ENCODE measurements at regions not wholly inside any gene's neighbourhood (a gene's known extent, or its start where the extent isn't known, plus 50 kb on each side); places are given as distances from the start of the nearest gene placed in this dataset.

GRCh38 chr1:182263706-182264105, 127.9 kb downstream of the GLUL start:
- Histone ChIP-seq H3K27me3 (no peaks in the 10 kb centered on the region), H3K4me3 (no peak overlapping the region), H3K36me3 (no peaks in the 10 kb centered on the region), H3K4me1 (peaks cover 10 to 14% (median 12%) of the 10 kb centered on the region in 4 donors), H3K27ac (no peak overlapping the region), H3K9me3 (no peaks in the 10 kb centered on the region)
- DNase-seq (no peak), ATAC-seq (ENCODE audit: low FRiP score in 2 of 2) (no peak)
- WGBS, 2 donors: 54% methylated on average over 1 of the region's 1 CpG
- TF ChIP-seq POLR2AphosphoS5 (IDR thresholded peaks at IDR 0.05) (no peak), POLR2A (IDR thresholded peaks at IDR 0.05) (no peak), EP300 (IDR thresholded peaks at IDR 0.05) (no peak)
- TF ChIP-seq, protein P1, sequence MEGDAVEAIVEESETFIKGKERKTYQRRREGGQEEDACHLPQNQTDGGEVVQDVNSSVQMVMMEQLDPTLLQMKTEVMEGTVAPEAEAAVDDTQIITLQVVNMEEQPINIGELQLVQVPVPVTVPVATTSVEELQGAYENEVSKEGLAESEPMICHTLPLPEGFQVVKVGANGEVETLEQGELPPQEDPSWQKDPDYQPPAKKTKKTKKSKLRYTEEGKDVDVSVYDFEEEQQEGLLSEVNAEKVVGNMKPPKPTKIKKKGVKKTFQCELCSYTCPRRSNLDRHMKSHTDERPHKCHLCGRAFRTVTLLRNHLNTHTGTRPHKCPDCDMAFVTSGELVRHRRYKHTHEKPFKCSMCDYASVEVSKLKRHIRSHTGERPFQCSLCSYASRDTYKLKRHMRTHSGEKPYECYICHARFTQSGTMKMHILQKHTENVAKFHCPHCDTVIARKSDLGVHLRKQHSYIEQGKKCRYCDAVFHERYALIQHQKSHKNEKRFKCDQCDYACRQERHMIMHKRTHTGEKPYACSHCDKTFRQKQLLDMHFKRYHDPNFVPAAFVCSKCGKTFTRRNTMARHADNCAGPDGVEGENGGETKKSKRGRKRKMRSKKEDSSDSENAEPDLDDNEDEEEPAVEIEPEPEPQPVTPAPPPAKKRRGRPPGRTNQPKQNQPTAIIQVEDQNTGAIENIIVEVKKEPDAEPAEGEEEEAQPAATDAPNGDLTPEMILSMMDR (IDR thresholded peaks at IDR 0.05): no peak

GRCh38 chr1:182262425-182262824, 129.2 kb downstream of the GLUL start:
- DNase-seq (no peak), ATAC-seq (ENCODE audit: low FRiP score in 2 of 2) (no peak)
- WGBS, 2 donors: 36 to 55% methylated on average over 1 of the region's 1 CpG
- H3K9me3 ChIP-seq: no peaks in the 10 kb centered on the region
- H3K4me3 ChIP-seq: no peak overlapping the region
- H3K27ac ChIP-seq: no peak overlapping the region
- H3K36me3 ChIP-seq: no peaks in the 10 kb centered on the region
- peaks cover 13 to 14% (median 13%) of the 10 kb centered on the region in 4 donors for H3K4me1 ChIP-seq
- no peaks in the 10 kb centered on the region for H3K27me3 ChIP-seq
- TF ChIP-seq POLR2AphosphoS5 (IDR thresholded peaks at IDR 0.05): no peak
- TF ChIP-seq POLR2A (IDR thresholded peaks at IDR 0.05): no peak
- no peak for TF ChIP-seq EP300 (IDR thresholded peaks at IDR 0.05)
- TF ChIP-seq, protein P1 (IDR thresholded peaks at IDR 0.05): no peak

DNA sequence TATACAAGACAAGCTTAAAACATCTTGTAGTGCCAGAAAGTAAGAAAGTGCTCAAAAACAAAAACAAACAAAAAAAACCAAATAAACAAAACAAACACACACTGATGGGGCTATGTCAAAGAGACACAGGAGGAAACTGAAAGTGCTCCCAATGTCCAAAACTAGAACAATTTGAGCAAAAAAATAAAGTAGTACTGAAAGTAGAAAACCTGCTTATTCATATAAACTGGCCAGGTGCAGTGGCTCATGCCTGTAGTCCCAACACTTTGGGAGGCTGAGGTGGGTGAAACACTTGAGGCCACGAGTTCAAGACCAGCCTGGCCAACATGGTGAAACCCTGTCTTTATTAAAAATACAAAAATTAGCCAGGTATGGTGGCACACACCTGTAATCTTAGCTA, 129.9 kb downstream of the GLUL start:
- H3K27ac ChIP-seq: no peak overlapping the region
- H3K4me3 ChIP-seq: no peak overlapping the region
- no peaks in the 10 kb centered on the region for H3K9me3 ChIP-seq
- no peak for ATAC-seq (ENCODE audit: low FRiP score in 2 of 2)
- no peak for DNase-seq
- 89 to 90% methylated on average over 1 of the region's 1 CpG for WGBS, 2 donors
- H3K4me1 ChIP-seq: peaks cover 13 to 14% (median 13%) of the 10 kb centered on the region in 4 donors
- H3K27me3 ChIP-seq: no peaks in the 10 kb centered on the region
- TF ChIP-seq POLR2AphosphoS5 (IDR thresholded peaks at IDR 0.05): no peak
- no peak for TF ChIP-seq POLR2A (IDR thresholded peaks at IDR 0.05)
- TF ChIP-seq, protein P1 (IDR thresholded peaks at IDR 0.05): no peak
- no peak for TF ChIP-seq EP300 (IDR thresholded peaks at IDR 0.05)
- no peaks in the 10 kb centered on the region for H3K36me3 ChIP-seq

GRCh38 chr1:182260516-182260915, 131.1 kb downstream of the GLUL start:
- TF ChIP-seq POLR2AphosphoS5 (IDR thresholded peaks at IDR 0.05): no peak
- Histone ChIP-seq H3K27me3 (no peaks in the 10 kb centered on the region), H3K4me3 (no peak overlapping the region), H3K27ac (peak overlapping the region in 1 of 4 donors; percentile 79), H3K36me3 (no peaks in the 10 kb centered on the region), H3K9me3 (no peaks in the 10 kb centered on the region), H3K4me1 (peaks cover 13 to 14% (median 13%) of the 10 kb centered on the region in 4 donors)
- no peak for ATAC-seq (ENCODE audit: low FRiP score in 2 of 2)
- WGBS, 2 donors: 89 to 100% methylated on average over 4 of the region's 4 CpGs
- DNase-seq: no peak

GRCh38 chr1:182259968-182260367, 131.6 kb downstream of the GLUL start:
- 48 to 53% methylated on average over 2 of the region's 2 CpGs for WGBS, 2 donors
- no peaks in the 10 kb centered on the region for H3K36me3 ChIP-seq
- no peaks in the 10 kb centered on the region for H3K9me3 ChIP-seq
- no peak for ATAC-seq (ENCODE audit: low FRiP score in 2 of 2)
- TF ChIP-seq, protein P1 (IDR thresholded peaks at IDR 0.05): no peak
- no peak for TF ChIP-seq POLR2AphosphoS5 (IDR thresholded peaks at IDR 0.05)
- TF ChIP-seq EP300 (IDR thresholded peaks at IDR 0.05): no peak
- TF ChIP-seq POLR2A (IDR thresholded peaks at IDR 0.05): no peak
- H3K27ac ChIP-seq: peak overlapping the region; percentile 45 to 79 (median 68)
- H3K27me3 ChIP-seq: no peaks in the 10 kb centered on the region
- no peak overlapping the region for H3K4me3 ChIP-seq
- DNase-seq: no peak
- H3K4me1 ChIP-seq: peaks cover 13 to 14% (median 13%) of the 10 kb centered on the region in 4 donors

Measured in upper lobe of left lung (tissue), 6 donors.